PC-3 (cell line): ENCODE measurements at regions not wholly inside any gene's neighbourhood (a gene's known extent, or its start where the extent isn't known, plus 50 kb on each side); places are given as distances from the start of the nearest gene placed in this dataset.

Source experiments
- CTCF ChIP-seq: fragments of 300-600 bp; sonication (generic); conservative IDR thresholded peaks from 2 replicates; pipeline ENCODE4 v1.5.1; 2017; ENCODE audit warnings: antibody characterized with exemption, low read depth, mild to moderate bottlenecking, low read length
- EZH2 ChIP-seq: fragments of 300-600 bp; sonication (generic); IDR thresholded peaks from one replicate; pipeline ENCODE4 v1.6.1; 2017; ENCODE audit warnings: antibody characterized with exemption, mild to moderate bottlenecking, low read length; ENCODE audit not compliant: unreplicated experiment
- EZH2phosphoT487 ChIP-seq: fragments of 300-600 bp; sonication (generic); IDR thresholded peaks from 2 replicates; pipeline ENCODE4 v1.6.1; 2018; ENCODE audit warnings: mild to moderate bottlenecking, antibody characterized with exemption, low read length, borderline replicate concordance

GRCh38 chr5:26492906-26493459 lies 545.4 kb downstream of the CDH9 start:
- TF ChIP-seq CTCF (no peak), EZH2phosphoT487 (no peak), EZH2 (no peak)
